ENCODE measurements at regions not wholly inside any gene's neighbourhood (a gene's known extent, or its start where the extent isn't known, plus 50 kb on each side); places are given as distances from the start of the nearest gene placed in this dataset.

DNA sequence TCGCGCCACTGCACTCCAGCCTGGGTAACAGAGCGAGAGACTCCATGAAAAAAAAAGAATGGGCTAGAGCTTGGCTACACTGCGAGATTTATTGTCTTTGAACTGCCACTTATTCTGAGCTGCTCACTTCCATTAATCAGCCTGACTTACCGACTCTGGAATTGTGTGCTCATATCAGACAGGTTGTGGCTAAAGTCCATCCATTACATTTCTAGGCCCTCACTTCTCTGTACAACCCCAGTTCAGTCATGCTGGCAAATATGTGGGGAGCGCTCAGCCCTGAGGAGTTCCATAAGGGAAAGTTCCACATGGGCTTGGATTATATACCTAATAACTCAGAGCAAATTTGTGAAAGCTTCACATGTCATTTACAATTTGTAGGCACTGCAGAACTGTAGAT is 270.6 kb downstream of the TRIML1 start:
- TF ChIP-seq POLR2AphosphoS5 (IDR thresholded peaks at IDR 0.05; ENCODE audit: low read depth, low read length) (no peak), POLR2A (IDR thresholded peaks at IDR 0.05; ENCODE audit: low read depth, low read length) (no peak), TAF1 (IDR thresholded peaks at IDR 0.05; ENCODE audit: borderline replicate concordance, low read depth, low read length) (no peak)

Measured in GM12892 (cell line).